GM12865 (cell line): ENCODE measurements at regions not wholly inside any gene's neighbourhood (a gene's known extent, or its start where the extent isn't known, plus 50 kb on each side); places are given as distances from the start of the nearest gene placed in this dataset.

Source experiments
- DNase-seq: peaks from one replicate; pipeline ENCODE4 v3.0.0; 2010; ENCODE audit warnings: low read depth
- H3K4me3 ChIP-seq: 2 replicates; pipeline ENCODE4 v1.5.1; 2011; ENCODE audit warnings: mild to moderate bottlenecking, low read depth, low read length, control low read depth
- TF ChIP-seq, protein P1 (sequence below): IDR thresholded peaks from 2 replicates; pipeline ENCODE4 v1.5.1; 2011; ENCODE audit warnings: low read length, control low read depth, low read depth, inconsistent platforms; ENCODE audit not compliant: insufficient read depth; ENCODE audit errors: missing control alignments

DNA sequence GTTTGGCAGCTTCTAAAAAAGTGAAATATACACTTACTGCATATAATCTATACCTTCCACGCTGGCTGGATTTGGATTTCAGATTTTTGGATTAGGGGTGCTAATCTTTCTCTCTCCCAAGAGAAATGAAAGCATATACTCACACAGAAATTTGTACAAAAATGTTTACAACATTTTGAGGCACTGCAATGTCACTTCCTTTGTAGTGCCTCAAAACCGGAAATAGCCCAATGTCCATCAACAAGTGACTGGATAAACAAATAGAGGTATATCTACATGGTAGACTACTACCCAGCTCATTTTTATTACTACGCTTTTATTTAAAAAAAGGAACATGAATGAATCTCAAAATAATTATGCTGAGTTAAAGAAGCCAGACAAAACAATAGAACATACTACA lies 74.0 kb upstream of the MIER3 start:
- TF ChIP-seq, protein P1, sequence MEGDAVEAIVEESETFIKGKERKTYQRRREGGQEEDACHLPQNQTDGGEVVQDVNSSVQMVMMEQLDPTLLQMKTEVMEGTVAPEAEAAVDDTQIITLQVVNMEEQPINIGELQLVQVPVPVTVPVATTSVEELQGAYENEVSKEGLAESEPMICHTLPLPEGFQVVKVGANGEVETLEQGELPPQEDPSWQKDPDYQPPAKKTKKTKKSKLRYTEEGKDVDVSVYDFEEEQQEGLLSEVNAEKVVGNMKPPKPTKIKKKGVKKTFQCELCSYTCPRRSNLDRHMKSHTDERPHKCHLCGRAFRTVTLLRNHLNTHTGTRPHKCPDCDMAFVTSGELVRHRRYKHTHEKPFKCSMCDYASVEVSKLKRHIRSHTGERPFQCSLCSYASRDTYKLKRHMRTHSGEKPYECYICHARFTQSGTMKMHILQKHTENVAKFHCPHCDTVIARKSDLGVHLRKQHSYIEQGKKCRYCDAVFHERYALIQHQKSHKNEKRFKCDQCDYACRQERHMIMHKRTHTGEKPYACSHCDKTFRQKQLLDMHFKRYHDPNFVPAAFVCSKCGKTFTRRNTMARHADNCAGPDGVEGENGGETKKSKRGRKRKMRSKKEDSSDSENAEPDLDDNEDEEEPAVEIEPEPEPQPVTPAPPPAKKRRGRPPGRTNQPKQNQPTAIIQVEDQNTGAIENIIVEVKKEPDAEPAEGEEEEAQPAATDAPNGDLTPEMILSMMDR, result no peak
- no peak for DNase-seq
- H3K4me3 ChIP-seq, result no peak overlapping the region

DNA sequence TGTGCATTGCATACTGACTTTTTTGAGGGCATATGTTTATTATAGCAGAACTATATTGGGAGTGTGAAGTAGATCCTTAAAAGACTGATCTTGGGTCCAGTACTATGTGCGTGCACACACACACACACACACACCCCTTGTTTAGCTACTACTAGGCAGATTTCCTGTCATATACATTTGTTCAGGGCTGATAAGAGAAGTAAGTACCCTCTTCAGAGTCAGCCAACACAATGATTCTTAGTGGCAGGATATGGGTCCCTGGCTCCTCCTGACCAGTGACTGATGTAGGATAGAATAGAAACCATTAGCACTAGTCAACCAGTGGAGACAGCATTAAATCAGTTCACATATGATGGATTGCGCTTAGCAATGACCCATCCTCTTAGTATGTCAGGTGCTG lies 76.2 kb upstream of the MIER3 start:
- TF ChIP-seq, protein P1, result no peak
- H3K4me3 ChIP-seq, result no peak overlapping the region
- no peak for DNase-seq

DNA sequence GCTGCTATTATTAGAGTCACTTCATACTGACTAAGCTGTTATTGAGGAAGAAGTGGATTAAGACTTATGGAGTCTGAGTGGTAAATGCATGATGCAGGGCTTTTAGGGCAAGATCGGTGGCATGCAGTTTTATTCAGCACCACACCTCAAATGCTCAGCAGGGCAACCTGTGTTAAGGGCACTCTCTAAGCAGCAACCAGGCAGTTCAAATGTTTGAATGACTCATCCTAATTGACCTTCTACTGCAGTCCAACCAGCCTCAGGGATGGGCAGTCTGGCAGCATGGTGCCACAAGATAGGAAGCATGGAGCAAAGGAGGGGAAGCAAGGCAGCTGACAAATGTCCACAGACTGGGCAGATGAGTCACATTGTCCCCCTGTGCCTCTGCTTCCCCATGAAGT lies 80.2 kb upstream of the MIER3 start:
- TF ChIP-seq, protein P1, result no peak
- no peak overlapping the region for H3K4me3 ChIP-seq
- no peak for DNase-seq

DNA sequence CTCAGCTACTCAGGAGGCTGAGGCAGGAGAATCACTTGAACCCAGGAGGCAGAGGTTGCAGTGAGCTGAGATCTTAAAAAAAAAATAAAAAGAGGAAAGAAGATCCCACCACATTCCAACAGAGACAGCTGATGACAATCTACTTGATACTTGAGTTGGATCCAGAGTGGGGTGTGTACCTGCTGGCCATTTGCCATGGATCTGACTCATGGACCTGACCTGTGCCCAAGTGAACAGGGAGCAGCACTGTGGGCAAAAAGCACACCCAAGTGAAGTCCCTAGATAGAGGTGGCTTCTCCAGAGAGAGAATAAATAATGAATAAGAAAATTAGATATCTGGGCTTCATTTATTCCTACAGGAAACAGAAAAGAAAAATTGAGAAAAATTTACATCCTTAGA lies 81.2 kb upstream of the MIER3 start:
- DNase-seq, result no peak
- TF ChIP-seq, protein P1, result no peak
- H3K4me3 ChIP-seq, result no peak overlapping the region

DNA sequence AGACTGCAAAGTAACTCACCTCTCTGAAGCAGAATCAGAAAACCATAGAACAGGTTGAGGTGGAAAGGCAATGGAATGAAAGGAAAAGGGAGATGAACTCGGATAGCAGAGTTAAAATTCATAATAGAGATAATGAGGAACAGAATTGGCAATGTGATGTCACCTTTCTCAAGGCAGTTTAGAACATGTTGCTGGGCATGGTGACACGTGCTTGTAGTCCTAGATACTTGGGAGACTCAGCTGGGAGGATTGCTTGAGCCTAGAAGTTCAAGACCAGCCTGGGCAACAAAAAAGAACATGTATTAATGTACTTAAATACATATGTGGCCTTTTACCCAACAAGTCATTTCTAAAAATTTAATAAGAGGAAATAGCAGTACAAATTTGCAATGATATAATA lies 81.6 kb upstream of the MIER3 start:
- DNase-seq, result no peak
- H3K4me3 ChIP-seq, result no peak overlapping the region
- TF ChIP-seq, protein P1, result no peak

DNA sequence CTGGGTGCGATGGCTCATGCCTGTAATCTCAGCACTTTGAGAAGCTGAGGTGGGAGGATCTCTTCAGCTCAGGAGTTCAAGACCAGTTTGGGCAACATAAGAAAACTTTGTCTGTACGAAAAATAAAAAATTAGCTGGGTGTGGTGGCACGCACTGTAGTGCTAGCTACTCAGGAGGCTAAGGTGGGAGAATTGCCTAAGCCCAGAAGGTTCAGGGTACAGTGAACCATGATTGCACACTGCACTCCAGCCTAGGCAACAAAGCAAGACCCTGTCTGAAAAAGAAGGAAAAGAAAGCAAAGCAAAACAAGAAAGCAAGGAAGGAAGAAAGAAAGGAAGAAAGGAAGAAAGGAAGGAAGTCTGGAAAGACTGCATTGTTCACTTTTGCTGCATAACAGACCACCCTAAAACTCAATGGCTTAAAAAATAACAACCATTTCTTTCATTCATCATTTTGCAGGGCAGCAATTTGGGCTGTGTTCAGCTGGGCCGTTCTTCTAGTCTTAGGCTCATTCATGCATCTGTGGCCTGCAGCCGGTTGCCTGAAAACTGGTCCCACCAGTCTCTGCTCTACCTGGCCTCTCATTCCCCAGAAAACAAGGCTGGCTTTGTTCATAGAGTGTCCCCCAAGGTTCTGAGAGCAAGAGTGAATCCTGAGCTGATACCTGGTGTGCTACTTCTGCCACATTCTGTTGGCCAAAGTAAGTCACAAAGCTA lies 82.4 kb upstream of the MIER3 start:
- TF ChIP-seq, protein P1, result no peak
- no peak for DNase-seq
- H3K4me3 ChIP-seq, result no peak overlapping the region

DNA sequence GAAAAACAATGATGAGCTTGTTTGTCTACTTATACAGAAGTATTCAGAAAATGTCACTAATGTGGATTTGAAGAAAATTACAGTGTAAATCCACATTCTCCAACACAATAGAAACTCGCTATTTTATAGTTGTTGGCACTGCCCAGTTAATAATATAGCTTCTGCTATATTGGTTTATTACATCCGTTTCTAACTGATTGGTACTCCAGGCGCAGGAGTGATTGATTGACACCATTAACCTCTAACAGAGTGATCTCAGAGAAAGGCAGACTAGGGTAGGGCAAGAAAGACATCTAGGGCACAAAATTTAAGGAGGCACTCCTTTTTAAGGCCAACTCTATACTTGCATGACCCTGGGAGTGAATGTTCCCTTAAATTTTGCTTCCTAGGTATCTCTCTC lies 84.0 kb upstream of the MIER3 start:
- DNase-seq, result no peak
- TF ChIP-seq, protein P1, result no peak
- H3K4me3 ChIP-seq, result no peak overlapping the region
